ENCODE measurements at regions not wholly inside any gene's neighbourhood (a gene's known extent, or its start where the extent isn't known, plus 50 kb on each side); places are given as distances from the start of the nearest gene placed in this dataset.
"Not testable (repeated sequence)": the region's sequence is repeated elsewhere in the genome, so short reads cannot be mapped to it uniquely, and the experiment has no call there.

GRCh38 chr6:168841609-168842278, 400.8 kb downstream of the SMOC2 start:
- DNase-seq, result no peak

DNA sequence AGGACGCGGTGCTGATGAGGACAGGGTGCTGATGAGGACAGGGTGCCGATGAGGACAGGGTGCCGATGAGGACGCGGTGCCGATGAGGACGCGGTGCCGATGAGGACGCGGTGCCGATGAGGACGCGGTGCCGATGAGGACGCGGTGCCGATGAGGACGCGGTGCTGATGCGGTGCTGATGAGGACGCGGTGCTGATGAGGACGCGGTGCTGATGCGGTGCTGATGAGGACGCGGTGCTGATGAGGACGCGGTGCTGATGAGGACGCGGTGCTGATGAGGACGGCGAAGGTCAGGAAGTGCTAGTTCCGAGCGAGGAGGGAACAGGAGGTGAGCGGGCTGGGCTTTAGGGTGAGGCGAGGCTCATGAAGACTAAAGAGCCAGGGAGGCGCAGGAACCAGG, 399.9 kb downstream of the SMOC2 start:
- not testable (repeated sequence) for DNase-seq

- DNase-seq, result not testable (repeated sequence)
Observed at GRCh38 chr6:168840299-168840698, 399.3 kb downstream of the SMOC2 start.

DNA sequence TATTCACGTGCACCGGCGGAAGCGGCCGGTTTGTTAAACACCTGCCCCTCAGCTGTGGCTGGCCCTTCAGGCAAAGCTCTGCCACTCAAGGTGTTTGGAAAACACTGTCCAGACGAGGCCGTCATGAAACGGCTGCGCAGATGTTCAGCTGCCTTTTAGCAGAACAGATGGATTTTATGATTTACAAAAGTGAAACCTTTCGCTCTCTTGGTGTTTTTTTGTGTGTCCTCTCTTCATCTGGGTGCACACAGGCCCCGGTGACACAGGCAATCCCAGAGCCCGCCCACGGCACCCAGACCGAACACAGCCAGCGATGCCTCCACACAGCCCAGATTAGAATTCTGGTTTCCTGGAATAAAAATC, 397.0 kb downstream of the SMOC2 start:
- DNase-seq, result no peak

DNA sequence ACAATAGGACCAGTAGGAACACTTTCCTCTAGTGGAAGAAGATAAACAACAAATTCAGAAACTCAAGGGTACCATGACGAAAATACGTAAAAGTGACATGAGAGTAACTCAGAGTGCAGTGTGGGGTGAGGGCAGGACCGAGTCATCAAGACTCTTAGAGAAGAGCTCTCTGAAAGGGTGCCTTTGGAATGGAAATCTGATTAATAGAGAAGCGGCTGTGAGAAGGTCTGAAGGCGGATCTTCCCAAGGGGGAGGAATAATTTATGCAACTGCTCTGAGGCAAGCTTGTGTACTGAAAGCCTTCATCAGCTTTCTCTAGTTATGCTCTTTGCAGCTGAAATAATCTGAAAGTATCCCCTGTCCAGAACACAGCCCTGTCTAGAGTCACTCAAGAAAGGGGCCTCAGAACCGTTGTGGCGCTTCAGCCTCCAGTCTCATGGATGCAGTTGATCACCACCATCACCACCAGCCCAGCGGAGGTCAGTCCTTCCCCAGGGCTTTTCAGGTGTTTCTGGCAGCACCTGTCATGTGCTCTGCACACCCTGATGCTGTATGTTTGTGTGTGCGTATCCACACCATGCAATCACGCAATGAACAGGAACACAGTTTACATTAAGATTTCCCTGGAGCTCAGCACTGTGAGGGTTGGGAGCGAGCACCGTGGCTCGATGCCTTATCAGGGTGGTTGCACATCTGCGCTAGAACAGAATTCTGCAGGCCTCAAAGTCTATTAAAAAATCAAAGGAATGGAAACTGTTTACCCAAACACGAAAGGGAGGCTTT, 396.5 kb downstream of the SMOC2 start:
- DNase-seq, result no peak

DNA sequence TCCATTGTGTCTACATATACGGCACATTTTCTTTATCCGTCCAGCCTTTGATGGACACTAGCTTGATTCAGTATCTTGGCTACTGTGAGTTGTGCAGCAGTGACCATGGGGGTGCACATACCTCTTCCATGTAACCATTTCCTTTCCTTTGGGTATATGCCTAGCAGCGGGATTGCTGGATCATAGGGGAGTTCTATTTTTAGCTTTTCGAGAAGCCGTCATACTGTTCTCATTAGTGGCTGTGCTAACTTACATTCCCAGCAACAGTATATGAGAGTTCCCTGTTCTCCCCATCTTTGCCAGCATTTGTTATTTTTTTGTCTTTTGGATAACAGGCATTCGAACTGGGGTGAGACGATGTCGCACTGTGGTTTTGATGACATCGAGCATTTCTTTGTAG, 395.0 kb downstream of the SMOC2 start:
- no peak for DNase-seq

GRCh38 chr6:168834801-168835200, 393.8 kb downstream of the SMOC2 start:
- no peak for DNase-seq

GRCh38 chr6:168834042-168834587, 393.1 kb downstream of the SMOC2 start:
- DNase-seq, result no peak

GRCh38 chr6:168828800-168829199, 387.8 kb downstream of the SMOC2 start:
- DNase-seq, result no peak

- no peak for DNase-seq
Observed at GRCh38 chr6:168828035-168828434, 387.1 kb downstream of the SMOC2 start.

- no peak for DNase-seq
Observed at GRCh38 chr6:168827586-168827871, 386.5 kb downstream of the SMOC2 start.

- no peak for DNase-seq
Observed at GRCh38 chr6:168826726-168827585, 386.0 kb downstream of the SMOC2 start.

DNA sequence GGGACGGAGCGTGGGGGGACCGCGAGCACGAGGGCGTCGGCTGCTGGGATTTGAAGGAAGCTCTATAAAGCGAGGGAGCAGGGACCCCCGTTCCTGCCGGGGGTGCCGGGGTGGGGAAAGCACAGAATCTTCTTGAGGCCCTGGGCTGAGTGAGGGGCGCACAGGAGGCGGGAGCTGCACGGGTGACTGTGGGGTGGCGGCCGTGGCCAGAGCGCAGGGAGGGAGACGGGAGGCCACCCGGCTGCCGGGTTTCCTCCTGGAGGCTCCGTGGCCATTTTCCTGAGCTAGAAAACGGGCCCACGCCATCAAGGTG, 385.1 kb downstream of the SMOC2 start:
- no peak for DNase-seq

- no peak for DNase-seq
Observed at GRCh38 chr6:168825226-168826077, 384.5 kb downstream of the SMOC2 start.

DNA sequence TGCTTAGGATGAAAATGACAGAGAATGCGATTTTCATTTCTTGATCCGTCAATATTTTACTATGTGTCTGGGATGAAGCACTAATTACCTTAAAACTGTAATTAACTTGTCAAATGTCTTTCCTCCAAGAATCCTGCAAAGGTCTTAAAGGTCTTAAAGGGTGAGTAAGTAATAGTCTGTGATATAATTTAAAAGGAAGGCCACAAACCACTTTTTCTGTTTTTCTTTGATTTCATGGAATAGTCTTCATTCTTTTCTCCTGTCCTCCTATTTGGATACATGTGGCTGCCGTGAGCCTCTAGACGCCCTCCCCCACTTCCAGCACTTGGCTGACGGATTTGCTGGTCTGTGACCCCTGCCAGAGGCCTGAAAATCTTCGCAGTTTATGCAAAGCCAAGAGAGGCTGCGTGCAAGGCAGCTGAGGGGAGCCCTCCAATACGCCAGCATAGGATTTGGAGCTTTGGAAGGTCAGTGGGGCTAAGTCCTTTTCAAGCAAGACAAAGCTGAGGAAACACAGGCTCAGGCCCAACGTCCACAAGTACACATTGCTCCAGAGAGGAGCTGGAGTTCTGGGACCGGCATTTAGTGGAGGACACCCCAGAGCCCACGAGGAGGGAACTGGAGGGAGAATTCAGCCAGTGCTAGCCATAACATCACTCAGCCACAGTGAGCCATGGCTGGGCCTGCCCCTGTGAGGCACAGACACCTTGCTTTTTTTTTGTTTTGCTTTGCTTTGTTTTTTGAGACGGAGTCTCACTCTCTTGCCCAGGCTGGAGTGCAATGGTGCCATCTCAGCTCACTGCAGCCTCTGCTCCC, 382.6 kb downstream of the SMOC2 start:
- DNase-seq, result no peak

- no peak for DNase-seq
Observed at GRCh38 chr6:168822376-168822775, 381.4 kb downstream of the SMOC2 start.

- DNase-seq, result no peak
Observed at GRCh38 chr6:168819546-168819945, 378.6 kb downstream of the SMOC2 start.

DNA sequence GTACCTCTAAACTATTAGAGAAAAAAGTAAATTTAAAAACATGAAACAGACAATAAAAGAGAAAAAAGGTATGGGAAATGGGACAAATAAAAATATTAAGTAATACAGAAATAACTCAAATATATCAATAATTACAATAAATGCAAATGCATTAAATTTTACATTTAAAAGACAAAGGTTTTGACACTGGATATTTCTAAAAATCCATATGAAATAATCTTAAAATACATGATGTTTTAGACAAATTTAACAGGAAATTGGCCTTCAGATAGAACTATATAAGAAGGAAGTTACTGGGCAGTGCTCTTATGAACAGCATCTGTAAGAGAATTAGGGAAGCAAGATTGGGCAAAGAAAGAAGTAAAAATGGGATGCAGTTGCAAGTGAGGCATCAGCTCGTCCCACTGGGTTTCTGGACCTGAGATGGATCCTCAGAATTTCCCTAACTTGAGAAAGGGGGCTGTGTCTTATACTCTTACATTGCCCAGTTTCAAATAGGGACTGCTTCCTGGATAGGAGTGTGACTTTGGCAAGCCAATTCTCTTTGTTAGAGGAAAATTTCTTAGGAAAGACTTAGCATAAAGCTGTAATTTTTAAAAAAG, 376.7 kb downstream of the SMOC2 start:
- DNase-seq, result no peak

GRCh38 chr6:168815229-168815628, 374.2 kb downstream of the SMOC2 start:
- no peak for DNase-seq

DNA sequence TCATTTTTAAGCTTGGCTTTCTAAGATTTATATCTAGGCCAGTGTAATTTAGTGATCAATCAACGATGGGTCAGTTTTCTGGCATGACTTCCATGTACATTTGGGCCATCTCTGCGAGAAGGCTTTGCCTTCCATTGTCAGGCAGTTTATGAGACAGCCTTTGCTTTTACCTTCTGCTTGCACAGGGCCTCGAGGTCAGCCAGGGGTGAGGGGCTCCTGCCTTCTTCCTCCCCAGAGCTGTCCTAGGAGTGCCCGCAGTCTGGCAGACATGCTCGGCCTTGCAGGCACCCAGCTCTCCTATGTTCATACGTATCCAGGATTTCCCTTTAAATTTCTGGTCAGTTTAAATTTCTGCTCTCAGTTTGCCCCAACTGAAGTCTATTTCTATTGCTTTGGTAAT, 367.2 kb downstream of the SMOC2 start:
- DNase-seq, result no peak

GRCh38 chr6:168804331-168804730, 363.3 kb downstream of the SMOC2 start:
- no peak for DNase-seq

- DNase-seq, result no peak
Observed at GRCh38 chr6:168803874-168804273, 362.9 kb downstream of the SMOC2 start.
